Cardiac fibroblast (primary cell): ENCODE measurements at regions not wholly inside any gene's neighbourhood (a gene's known extent, or its start where the extent isn't known, plus 50 kb on each side); places are given as distances from the start of the nearest gene placed in this dataset.

ENCODE experiments used
- DNase-seq, 2 donors: peaks; one replicate each; pipeline versions ENCODE4 v3.0.0 to v3.0.0-alpha.2; 2010; ENCODE audit warnings: low read depth in 2 of 2
- H3K4me3 ChIP-seq, 2 donors: replicated peaks in 1 of 2; 1 replicate in 1 of 2; 2 replicates in 1 of 2; pipeline ENCODE4 v1.5.1; 2011; ENCODE audit warnings: low read depth in 2 of 2, low read length in 2 of 2, mild to moderate bottlenecking in 2 of 2, moderate library complexity in 1 of 2
- CTCF ChIP-seq: IDR thresholded peaks from one replicate; pipeline ENCODE4 v1.5.1; 2011; ENCODE audit warnings: low read depth, mild to moderate bottlenecking, low read length, inconsistent platforms

GRCh38 chr13:80168089-80168850 lies 172.7 kb downstream of the SPRY2 start:
- peak; percentile 17 to 33 for DNase-seq

GRCh38 chr13:80166352-80166751 lies 174.6 kb downstream of the SPRY2 start:
- no peak for TF ChIP-seq CTCF
- no peak overlapping the region for H3K4me3 ChIP-seq
- peak in 1 of 2 donors; percentile 11 for DNase-seq

More at GRCh38 chr13:80168089-80168850, 172.7 kb downstream of the SPRY2 start:
- no peak for TF ChIP-seq CTCF
- H3K4me3 ChIP-seq, result no peak overlapping the region

GRCh38 chr13:80164462-80164861 lies 176.5 kb downstream of the SPRY2 start:
- no peak for TF ChIP-seq CTCF
- H3K4me3 ChIP-seq, result no peak overlapping the region
- DNase-seq, result no peak

- no peak overlapping the region for H3K4me3 ChIP-seq
- peak in 1 of 2 donors; percentile 29 for DNase-seq
- TF ChIP-seq CTCF, result no peak
These were observed 179.0 kb downstream of the SPRY2 start for GRCh38 chr13:80161896-80162295.

GRCh38 chr13:80161219-80161618 lies 179.7 kb downstream of the SPRY2 start:
- H3K4me3 ChIP-seq, result no peak overlapping the region
- no peak for TF ChIP-seq CTCF
- DNase-seq, result no peak

GRCh38 chr13:80160110-80160509 lies 180.8 kb downstream of the SPRY2 start:
- H3K4me3 ChIP-seq, result no peak overlapping the region
- no peak for TF ChIP-seq CTCF
- no peak for DNase-seq
